Right lobe of liver (tissue), 4 donors: ENCODE measurements at regions not wholly inside any gene's neighbourhood (a gene's known extent, or its start where the extent isn't known, plus 50 kb on each side); places are given as distances from the start of the nearest gene placed in this dataset.

Source experiments
- CTCF ChIP-seq, 4 donors: fragments of 200-600 bp in 3 of 4; fragments of 450-650 bp in 1 of 4; IDR thresholded peaks; one replicate each; pipeline versions ENCODE4 v1.5.1 to v1.8.0; 2016 to 2022; ENCODE audit warnings: antibody characterized with exemption in 4 of 4, mild to moderate bottlenecking in 2 of 4
- POLR2A ChIP-seq: fragments of 450-650 bp; IDR thresholded peaks from one replicate; pipeline ENCODE4 v1.6.1; 2017; ENCODE audit warnings: antibody characterized with exemption, mild to moderate bottlenecking
- donor health status: DM: no; HTN: no; CAD: no.
- donor health status: DM: no; HTN: no; CAD: no.
- donor health status: DM: no; HTN: yes; CAD: no.

- TF ChIP-seq POLR2A (no peak), CTCF (IDR thresholded peaks at IDR 0.05) (no peak)
These were observed 110.0 kb upstream of the HES1 start for GRCh38 chr3:194025951-194026350.
